ENCODE measurements at regions not wholly inside any gene's neighbourhood (a gene's known extent, or its start where the extent isn't known, plus 50 kb on each side); places are given as distances from the start of the nearest gene placed in this dataset.

GRCh38 chr15:58235961-58236360, 97.8 kb downstream of the AQP9 start:
- DNase-seq (ENCODE audit: low read depth in 1 of 2, low spot score in 1 of 2) = no peak
- TF ChIP-seq JUND (IDR thresholded peaks at IDR 0.05; ENCODE audit: low read depth) = no peak
- in situ Hi-C loops (cut with HindIII; ENCODE audit: low pct_unique_long_range_greater_than_20kb, low sequenced_read_pairs) = no loop called here

GRCh38 chr15:58240191-58240932, 102.2 kb downstream of the AQP9 start:
- no peak for DNase-seq (ENCODE audit: low read depth in 1 of 2, low spot score in 1 of 2)
- in situ Hi-C loops (cut with HindIII; ENCODE audit: low pct_unique_long_range_greater_than_20kb, low sequenced_read_pairs) = no loop called here
- no peak for TF ChIP-seq JUND (IDR thresholded peaks at IDR 0.05; ENCODE audit: low read depth)

- in situ Hi-C loops (cut with HindIII; ENCODE audit: low pct_unique_long_range_greater_than_20kb, low sequenced_read_pairs) = no loop called here
- peak; percentile 28 to 70 for DNase-seq (ENCODE audit: low read depth in 1 of 2, low spot score in 1 of 2)
Measured at GRCh38 chr15:58241872-58242271, 103.7 kb downstream of the AQP9 start.

GRCh38 chr15:58243070-58243469, 104.9 kb downstream of the AQP9 start:
- DNase-seq (ENCODE audit: low read depth in 1 of 2, low spot score in 1 of 2) = no peak
- TF ChIP-seq JUND (IDR thresholded peaks at IDR 0.05; ENCODE audit: low read depth) = no peak
- in situ Hi-C loops (cut with HindIII; ENCODE audit: low pct_unique_long_range_greater_than_20kb, low sequenced_read_pairs) = no loop called here

More at GRCh38 chr15:58241872-58242271, 103.7 kb downstream of the AQP9 start:
- no peak for TF ChIP-seq JUND (IDR thresholded peaks at IDR 0.05; ENCODE audit: low read depth)

- no peak for TF ChIP-seq JUND (IDR thresholded peaks at IDR 0.05; ENCODE audit: low read depth)
- DNase-seq (ENCODE audit: low read depth in 1 of 2, low spot score in 1 of 2) = no peak
- in situ Hi-C loops (cut with HindIII; ENCODE audit: low pct_unique_long_range_greater_than_20kb, low sequenced_read_pairs) = no loop called here
Measured at GRCh38 chr15:58244536-58244935, 106.4 kb downstream of the AQP9 start.

GRCh38 chr15:58246041-58246440, 107.9 kb downstream of the AQP9 start:
- in situ Hi-C loops (cut with HindIII; ENCODE audit: low pct_unique_long_range_greater_than_20kb, low sequenced_read_pairs) = no loop called here
- TF ChIP-seq JUND (IDR thresholded peaks at IDR 0.05; ENCODE audit: low read depth) = no peak
- DNase-seq (ENCODE audit: low read depth in 1 of 2, low spot score in 1 of 2) = no peak

GRCh38 chr15:58247855-58248842, 110.0 kb downstream of the AQP9 start:
- in situ Hi-C loops (cut with HindIII; ENCODE audit: low pct_unique_long_range_greater_than_20kb, low sequenced_read_pairs) = no loop called here
- no peak for DNase-seq (ENCODE audit: low read depth in 1 of 2, low spot score in 1 of 2)
- TF ChIP-seq JUND (IDR thresholded peaks at IDR 0.05; ENCODE audit: low read depth) = no peak

- TF ChIP-seq JUND (IDR thresholded peaks at IDR 0.05; ENCODE audit: low read depth) = no peak
- DNase-seq (ENCODE audit: low read depth in 1 of 2, low spot score in 1 of 2) = no peak
- in situ Hi-C loops (cut with HindIII; ENCODE audit: low pct_unique_long_range_greater_than_20kb, low sequenced_read_pairs) = no loop called here
Measured at GRCh38 chr15:58249646-58250312, 111.6 kb downstream of the AQP9 start.

GRCh38 chr15:58252586-58253323, 114.6 kb downstream of the AQP9 start:
- no peak for DNase-seq (ENCODE audit: low read depth in 1 of 2, low spot score in 1 of 2)
- in situ Hi-C loops (cut with HindIII; ENCODE audit: low pct_unique_long_range_greater_than_20kb, low sequenced_read_pairs) = no loop called here
- no peak for TF ChIP-seq JUND (IDR thresholded peaks at IDR 0.05; ENCODE audit: low read depth)

- DNase-seq (ENCODE audit: low read depth in 1 of 2, low spot score in 1 of 2) = no peak
- no peak for TF ChIP-seq JUND (IDR thresholded peaks at IDR 0.05; ENCODE audit: low read depth)
- in situ Hi-C loops (cut with HindIII; ENCODE audit: low pct_unique_long_range_greater_than_20kb, low sequenced_read_pairs) = no loop called here
Measured at GRCh38 chr15:58257776-58258325, 119.7 kb downstream of the AQP9 start.

GRCh38 chr15:58258501-58259292, 120.5 kb downstream of the AQP9 start:
- TF ChIP-seq JUND (IDR thresholded peaks at IDR 0.05; ENCODE audit: low read depth) = no peak
- no peak for DNase-seq (ENCODE audit: low read depth in 1 of 2, low spot score in 1 of 2)
- in situ Hi-C loops (cut with HindIII; ENCODE audit: low pct_unique_long_range_greater_than_20kb, low sequenced_read_pairs) = no loop called here

All from T47D (cell line).